ENCODE measurements at regions not wholly inside any gene's neighbourhood (a gene's known extent, or its start where the extent isn't known, plus 50 kb on each side); places are given as distances from the start of the nearest gene placed in this dataset.

DNA sequence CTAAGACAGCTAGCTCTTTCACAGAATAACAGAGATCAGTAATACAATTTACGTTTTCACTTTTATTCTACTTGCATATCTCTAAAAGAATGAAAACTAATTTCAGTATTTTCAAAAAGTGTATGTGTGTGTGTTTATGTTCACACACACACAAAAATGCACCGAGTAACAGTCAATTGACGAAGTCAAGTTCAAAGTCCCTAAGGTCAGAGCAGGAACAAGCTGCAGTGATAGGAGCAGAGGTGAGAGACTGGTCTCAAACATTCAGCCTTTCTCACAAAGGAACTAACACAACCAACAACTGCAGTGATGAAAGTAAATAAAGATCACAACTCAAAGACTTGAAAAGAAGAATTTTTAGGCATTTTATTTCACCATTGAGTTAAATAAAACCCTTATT, 429.7 kb downstream of the C12orf50 start:
- TF ChIP-seq POLR2A (IDR thresholded peaks at IDR 0.05) (no peak), POLR2AphosphoS5 (IDR thresholded peaks at IDR 0.05) (no peak)
- TF ChIP-seq, protein P1, sequence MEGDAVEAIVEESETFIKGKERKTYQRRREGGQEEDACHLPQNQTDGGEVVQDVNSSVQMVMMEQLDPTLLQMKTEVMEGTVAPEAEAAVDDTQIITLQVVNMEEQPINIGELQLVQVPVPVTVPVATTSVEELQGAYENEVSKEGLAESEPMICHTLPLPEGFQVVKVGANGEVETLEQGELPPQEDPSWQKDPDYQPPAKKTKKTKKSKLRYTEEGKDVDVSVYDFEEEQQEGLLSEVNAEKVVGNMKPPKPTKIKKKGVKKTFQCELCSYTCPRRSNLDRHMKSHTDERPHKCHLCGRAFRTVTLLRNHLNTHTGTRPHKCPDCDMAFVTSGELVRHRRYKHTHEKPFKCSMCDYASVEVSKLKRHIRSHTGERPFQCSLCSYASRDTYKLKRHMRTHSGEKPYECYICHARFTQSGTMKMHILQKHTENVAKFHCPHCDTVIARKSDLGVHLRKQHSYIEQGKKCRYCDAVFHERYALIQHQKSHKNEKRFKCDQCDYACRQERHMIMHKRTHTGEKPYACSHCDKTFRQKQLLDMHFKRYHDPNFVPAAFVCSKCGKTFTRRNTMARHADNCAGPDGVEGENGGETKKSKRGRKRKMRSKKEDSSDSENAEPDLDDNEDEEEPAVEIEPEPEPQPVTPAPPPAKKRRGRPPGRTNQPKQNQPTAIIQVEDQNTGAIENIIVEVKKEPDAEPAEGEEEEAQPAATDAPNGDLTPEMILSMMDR (IDR thresholded peaks at IDR 0.05 in 8 of 11, conservative IDR thresholded peaks at IDR 0.05 in 3 of 11): no peak
